GM18498 (cell line): ENCODE measurements at regions not wholly inside any gene's neighbourhood (a gene's known extent, or its start where the extent isn't known, plus 50 kb on each side); places are given as distances from the start of the nearest gene placed in this dataset.
"Not testable (repeated sequence)": the region's sequence is repeated elsewhere in the genome, so short reads cannot be mapped to it uniquely, and the experiment has no call there.

ENCODE experiments used
- ATAC-seq: cut with Tn5 transposase; IDR thresholded peaks from one replicate; pipeline ENCODE4 v1.9.1; 2021; ENCODE audit warnings: mild to moderate bottlenecking, moderate library complexity; ENCODE audit not compliant: unreplicated experiment

DNA sequence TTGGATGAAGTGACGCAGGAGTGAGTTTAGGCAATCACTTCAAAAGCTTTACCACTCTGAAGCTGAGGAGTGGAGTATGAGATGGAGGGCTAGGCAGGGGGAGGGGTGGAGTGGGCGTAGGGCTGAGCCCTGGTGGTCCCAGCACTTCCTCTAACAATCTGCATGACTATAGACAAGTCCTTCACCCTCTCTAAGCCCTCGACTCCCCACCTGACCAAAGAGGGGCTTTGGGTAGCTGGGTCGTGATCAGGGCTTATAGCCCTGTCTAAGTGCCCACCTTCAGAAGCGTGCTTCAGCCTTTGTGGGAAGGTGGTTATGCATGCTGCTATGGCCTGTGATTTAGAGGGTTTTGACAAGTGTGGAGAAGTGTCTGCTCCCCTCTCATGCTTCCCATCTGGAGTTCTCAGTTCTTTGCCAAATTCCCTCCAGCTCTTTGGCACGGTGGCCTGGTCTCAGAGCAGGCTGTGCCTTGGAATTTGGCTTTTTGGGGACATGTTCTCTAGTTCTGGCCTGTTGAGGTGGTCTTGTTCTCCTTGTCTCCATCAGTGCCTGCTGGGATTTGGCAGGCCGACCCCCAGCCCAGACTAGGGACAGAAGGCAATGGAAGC lies 53.0 kb downstream of the ACTBL2 start:
- ATAC-seq, result no peak

DNA sequence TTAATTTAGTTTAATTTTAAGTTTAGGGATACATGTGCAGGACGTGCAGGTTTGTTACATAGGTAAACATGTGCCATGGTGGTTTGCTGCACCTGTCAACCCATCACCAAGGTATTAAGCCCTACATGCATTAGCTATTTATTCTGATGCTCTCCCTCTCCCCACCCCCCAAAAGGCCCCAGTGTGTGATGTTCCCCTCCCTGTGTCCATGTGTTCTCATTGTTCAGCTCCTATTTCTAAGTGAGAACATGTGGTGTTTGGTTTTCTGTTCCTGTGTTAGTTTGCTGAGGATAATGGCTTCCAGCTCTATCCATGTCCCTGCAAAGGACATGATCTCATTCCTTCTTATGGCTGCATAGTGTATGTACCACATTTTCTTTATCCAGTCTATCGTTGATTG lies 53.6 kb downstream of the ACTBL2 start:
- not testable (repeated sequence) for ATAC-seq

DNA sequence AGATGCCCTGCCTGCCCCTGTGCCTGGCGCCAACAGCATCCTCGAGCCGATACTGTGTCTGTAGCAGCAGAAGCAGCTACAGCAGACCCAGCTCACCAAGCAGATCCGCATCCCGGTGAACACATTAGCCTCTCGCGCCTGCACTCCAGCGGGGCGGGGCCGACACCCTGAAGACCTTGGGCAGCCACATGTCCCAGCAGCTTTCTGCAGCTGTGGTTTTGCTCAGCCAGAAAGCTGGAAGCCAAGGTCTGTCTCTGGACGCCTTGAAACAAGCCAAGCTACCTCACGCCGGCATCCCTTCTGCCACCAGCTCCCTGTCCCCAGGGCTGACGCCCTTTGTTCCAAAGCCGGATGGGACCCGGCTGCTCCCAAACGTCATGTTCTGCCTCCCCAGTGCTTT lies 59.6 kb downstream of the ACTBL2 start:
- no peak for ATAC-seq

DNA sequence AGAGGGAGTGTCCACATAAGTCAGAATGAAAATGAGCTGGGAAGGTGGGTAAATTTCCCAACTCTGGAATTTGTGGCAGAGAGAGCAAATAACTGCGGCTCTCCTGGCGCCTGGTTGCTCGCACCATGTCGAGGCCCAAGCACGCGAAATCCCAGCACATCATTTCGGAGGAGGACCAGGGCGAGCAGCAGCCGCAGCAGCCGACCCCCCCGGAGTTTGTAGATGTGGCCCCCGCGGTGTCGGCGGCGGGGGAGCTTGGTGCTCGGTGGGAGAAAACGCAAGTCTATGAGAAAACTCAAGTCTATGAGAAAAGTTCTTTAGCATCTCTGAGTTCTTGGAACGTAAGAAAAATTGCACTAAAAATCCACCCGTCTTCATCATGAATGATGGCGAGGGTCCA lies 60.3 kb downstream of the ACTBL2 start:
- no peak for ATAC-seq

DNA sequence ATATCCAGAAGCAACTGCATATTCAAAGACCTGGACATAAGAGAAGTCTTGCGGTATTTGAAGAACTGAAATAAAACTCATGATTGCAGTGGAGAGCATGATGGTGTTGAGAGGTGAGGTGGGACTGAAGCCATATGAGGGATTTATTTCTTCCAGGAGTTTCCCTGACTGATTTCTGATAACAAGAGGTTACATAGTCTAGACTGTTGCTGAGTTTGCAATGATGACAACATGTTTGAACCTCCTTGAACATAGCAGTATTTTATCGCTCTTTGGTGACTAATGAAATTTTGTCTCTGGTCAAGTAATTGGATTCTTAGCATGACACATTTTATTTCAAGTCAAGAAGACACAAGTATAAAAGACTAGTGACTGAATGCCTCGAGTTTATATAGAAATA lies 61.8 kb downstream of the ACTBL2 start:
- no peak for ATAC-seq

DNA sequence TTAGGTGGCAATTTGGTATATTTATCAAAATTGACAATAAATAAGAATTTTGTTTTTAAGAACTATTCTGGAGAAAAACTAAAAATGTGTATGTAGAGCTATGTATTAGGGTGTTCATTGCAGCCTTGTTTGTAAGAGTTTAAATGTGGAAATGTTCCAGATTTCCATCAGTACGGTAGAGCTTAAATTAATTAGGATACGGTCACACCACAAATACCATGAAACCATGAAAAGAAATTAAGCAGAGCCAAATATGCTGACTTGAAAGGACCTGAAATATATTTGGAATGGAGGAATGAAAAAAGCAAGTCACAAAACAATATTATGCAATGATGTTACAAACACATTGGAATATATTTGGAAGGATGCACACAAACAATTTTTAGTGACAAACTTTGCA lies 64.6 kb downstream of the ACTBL2 start:
- ATAC-seq, result no peak

DNA sequence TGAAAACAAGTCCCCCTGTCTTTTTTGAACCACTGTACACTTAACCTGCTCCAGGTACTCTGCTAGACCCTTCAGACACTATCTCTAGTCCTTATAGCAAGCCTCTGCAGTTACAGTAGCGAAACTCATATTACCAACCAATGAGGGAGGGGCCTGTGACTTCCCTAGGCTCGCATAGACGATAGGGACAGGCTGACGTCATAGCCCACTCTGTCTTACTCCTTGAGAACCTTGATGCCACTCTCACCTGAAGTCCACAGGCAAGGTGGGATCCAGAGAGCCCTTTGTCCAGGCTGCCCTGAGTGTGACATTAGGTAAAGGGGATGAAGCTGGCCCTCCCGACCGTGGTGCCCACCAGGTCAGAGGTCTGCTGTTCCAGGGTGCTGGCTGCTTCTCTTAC lies 65.3 kb downstream of the ACTBL2 start:
- ATAC-seq, result no peak

DNA sequence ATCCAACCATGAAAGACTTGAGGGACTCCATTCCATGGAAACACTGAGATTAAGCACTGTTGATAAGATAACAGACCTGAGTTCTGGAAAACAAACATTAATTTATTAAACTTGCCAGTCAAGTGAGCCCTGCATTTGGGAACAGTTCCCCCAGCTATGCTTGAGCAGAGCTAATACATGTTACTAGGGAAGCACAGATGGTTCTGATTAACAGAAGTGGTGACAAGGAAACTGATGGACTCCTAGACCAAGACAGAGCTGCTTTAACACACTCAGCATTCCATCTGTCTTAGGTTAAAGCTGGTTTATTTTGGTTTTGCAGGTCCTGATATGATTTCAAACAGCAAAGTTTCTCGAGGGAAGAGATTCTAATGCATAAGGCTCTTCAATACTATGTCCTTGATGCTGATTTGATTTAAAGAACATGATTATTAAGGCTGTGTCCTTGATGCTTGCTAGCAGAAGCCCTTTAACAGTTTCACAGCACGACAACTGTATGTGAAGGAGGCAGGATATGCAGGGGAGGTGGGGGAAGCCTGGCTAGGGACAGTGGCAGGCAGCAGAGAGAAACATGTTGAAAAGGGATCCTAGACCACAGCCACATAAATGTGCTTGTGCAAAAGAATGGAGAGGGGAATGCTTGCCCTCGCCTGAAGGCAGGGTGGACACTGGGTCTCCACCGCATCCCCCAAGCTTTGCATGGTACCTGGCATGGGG lies 66.2 kb downstream of the ACTBL2 start:
- no peak for ATAC-seq

DNA sequence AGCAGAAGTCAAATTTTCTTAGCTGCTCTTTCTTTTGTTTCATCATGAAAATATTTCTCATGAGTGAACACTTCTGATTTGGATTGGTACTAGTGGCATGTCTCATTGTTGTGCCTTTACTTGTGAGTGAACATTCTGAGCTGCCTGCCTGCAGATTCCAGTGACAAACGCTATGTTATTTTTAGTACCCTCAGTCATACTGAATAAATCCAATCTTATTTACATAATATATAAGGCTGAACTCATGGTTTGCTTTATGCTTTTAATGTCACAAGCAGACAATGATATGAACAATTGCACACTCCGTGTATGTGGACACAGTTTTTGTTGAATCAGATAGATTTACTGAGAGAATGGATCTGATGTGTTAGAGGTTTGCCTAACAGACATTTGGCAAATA lies 67.8 kb downstream of the ACTBL2 start:
- no peak for ATAC-seq

DNA sequence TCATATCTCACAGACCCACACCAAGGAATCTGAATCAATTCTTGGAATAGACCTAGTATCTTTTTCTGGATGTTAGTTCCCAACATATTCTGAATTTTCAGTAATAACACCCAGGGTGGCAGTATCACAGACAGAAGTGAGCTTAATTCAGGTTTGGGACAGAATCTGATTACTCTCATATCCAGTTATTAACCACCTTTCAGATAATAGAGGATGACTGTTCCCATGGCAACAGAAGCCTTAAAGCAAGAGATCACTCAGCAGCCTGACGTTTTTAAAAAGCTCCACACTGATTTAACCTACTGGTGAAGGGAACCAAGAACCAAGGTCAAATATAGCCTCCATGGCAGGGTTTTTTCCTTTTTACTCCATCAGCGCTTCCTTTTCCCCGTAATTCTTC lies 68.4 kb downstream of the ACTBL2 start:
- no peak for ATAC-seq

DNA sequence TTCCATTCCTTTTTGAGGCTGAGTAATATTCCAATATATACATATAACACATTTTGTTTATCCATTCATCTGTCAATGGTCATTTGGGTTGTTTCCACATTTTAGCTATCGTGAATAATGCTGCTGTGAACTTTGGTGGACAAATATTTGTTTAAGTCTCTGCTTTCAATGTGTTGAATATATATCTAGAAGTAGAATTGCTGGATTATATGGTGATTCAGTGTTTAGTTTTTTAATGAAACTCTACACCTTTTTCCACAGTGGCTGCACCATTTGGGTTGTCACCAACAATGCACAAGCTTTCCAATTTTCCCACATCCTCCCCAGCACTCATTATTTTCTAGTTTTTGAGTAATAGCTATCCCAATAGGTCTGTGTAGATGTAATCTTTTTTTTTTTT lies 69.5 kb downstream of the ACTBL2 start:
- ATAC-seq, result no peak

DNA sequence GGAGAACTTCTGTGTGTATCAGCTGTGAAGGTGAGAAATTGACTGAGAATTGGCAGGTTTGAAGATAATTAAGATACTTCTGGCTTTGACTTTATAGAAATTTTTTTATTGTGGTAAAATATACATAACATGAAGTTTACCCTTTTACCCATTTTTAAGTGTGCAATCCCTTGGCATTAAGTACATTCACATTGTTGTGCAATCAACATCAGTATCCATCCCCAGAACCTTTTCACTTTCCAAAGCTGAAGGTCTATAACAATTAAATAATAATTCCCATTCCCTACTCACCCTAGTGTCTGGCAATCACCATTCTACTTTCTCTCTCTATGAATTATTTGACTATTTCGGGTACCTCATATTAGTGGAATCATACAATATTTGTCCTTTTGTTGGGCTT lies 69.9 kb downstream of the ACTBL2 start:
- no peak for ATAC-seq

DNA sequence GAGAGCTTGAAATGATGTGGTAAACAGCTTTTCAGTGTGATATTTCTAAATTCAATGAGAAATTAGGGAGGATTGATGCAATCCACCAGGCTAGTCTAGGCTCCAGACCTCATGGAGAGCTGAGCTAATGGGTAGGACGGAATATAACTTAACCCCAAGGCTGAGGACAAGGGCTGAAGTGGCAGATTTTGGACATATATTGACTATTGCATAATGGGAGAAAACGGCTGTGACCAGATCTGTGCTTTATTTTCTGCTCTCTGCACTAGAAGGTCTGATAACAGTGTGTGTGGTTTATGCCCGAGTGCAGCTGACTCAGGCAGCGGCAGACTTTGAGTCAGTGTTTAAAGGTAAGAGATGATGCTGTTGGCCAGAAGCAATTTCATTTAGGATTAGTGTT lies 70.6 kb downstream of the ACTBL2 start:
- ATAC-seq, result no peak

DNA sequence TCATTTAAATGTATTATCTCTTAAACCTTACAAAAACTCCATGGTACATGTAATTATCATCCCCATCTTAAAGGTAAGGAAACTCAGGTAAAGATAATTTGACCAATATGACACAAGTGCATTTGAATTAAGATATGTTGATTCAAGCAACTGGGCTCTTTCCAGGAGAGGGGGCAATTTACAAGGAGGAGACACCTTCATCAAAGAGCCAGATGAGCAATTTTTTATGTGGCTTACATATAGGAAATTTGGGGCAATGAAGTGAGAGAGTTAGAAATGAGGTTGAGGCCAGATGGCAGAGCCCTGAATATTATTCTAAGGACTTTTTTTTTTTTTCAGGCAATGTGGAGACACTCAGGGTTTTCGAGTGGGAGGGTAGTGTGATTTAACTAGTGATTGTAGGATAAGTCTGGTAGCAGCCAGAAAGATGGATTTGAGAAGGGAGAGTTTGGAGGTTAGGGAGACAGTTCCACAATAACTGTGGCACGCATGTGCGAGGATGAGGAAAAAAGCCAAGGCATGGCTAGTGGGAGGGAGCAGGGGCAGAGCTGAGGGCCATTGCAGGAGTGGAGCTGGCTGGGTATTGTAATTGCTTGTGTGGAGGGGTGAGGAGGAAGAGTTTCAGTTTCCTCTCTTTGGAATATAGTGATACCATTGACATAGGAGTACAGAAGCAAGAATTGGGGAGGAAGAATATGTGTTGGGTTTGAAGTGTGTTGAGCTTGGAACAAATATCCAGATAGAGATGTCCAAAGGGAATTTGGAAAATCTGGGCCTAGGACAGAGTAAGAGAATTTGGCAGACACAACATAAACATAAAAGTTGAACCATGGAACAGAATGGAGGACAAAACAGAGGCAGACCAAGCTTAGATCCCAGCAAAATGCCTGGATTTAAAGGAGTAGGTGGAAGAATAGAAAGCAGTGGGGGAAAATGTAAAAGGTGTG lies 72.0 kb downstream of the ACTBL2 start:
- ATAC-seq, result no peak

DNA sequence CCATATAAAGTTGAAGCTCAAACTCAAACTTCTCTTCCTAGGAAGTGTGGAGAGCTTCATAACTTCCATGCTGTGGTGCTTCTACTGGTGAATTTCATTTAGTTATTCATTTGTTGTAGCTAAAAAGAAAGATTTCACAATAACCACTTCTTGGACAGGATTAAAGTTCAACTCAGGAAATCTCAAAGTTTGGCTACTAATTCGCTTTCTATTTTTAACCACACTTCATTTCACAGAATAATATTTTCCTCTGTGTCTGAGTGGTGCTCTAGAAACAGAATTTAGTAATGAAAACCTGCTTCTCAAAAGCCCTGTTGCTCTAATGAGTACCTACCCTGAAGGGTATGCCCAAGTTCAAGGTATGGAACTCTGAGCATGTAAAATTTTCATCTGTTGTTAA lies 73.9 kb downstream of the ACTBL2 start:
- ATAC-seq, result no peak

DNA sequence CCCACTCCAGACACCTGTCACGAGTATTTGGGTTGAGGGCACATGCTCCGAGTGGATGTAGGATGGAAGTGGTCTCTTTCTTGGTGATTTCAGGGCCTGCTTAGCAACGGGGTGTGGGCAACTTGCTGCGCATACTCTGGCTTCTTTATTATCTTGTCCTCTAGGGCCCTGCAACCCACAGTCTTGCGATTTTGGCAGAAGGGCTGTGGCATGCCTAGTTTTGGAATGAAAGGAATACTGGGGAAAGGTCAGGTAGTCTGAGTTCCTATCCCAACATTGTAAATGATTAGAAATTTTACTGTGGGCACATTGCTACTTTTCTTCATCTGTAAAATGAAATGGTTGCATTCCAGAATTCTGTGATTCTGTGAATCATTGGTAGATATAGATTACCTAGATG lies 74.3 kb downstream of the ACTBL2 start:
- ATAC-seq, result no peak

DNA sequence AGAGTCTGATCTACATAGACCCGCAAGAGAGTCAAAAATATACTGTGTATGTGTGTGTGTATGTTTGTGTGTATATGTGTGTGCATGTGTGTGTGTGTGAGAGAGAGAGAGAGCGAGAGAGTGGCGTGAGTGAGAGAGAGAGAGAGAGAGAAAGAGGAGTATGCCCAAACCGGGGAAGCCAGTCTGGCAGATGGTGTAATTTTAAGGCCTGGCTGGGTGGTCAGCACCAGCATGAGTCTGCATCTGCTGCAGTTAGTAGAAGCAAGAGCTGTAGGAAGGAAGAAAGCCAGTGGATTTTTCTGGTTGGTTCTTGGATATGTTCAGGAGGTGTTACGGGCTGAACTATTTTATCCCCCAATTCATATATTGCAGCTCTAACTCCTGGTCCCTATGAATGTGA lies 75.2 kb downstream of the ACTBL2 start:
- ATAC-seq, result no peak

DNA sequence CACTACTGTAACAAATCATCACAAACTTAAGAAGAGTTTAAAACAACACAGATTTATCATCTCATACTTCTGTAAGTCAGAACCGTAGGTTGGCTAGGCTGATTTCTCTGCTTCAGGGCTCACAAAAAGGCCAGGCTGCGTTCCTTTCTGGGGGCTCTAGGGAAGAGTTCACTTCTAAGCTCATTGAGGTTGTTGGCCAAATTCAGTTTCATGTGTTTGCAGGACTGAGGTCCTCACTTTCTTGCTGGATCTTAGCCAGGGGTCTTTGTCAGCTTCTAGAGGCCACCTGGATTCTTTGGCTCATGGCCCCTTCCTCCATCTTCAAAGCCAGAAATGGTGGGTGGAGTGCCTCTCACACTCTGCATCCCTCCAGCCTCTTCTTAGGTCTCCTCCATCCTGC lies 76.0 kb downstream of the ACTBL2 start:
- no peak for ATAC-seq

DNA sequence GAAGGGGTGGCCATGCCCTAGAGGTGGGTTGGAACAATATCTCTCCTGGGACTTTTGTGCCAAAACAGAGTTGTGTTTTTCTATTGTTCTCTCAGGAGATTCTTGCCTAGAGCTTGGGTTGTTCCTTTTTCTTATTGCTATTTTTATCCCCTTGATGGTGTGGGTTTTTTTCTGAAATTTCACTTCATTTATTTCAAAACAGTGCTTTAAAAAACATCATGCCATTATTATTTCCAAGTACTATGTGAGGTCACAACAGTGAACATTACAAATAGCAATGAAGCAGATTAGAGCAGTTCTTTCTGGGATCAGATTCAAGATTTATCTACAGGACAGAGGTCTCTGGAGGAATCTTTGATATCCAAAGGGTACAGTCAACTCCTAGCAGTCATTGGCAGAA lies 76.6 kb downstream of the ACTBL2 start:
- no peak for ATAC-seq

DNA sequence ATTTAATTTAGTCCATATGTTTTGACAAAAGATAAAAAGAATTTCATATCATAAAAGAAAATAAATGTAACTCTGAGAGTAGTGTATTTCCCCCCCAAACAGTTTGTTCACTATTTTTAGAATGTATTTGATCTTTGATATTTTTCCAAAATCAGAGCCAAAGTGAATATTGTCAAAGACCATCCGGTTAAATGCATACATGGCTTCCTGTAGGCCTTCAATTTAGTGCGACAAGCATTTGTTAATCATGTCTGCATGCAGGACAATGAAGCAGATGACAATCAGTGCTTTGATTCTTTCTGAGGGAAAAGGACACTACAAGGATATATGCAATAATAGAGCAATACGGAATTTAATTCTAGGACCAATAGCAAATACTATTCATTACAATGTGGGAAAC lies 79.8 kb downstream of the ACTBL2 start:
- ATAC-seq, result no peak

DNA sequence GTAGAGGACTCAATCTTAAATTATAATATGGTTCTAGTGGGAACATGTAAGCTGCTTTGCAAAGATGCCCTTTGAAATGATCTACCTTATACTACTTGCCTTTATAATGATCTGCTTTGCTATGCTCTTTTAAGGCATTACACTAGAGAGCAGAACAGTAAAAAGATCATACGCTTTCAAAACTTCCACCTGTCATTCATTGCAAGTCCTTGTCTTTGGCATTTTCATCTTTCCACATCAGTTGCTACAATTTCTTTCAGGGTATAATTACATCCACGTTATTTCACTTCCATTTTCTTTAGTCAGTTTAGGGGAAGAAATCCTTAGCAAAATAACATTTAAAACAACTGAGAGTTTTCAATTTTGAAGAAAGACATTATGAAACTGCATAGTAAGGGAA lies 80.3 kb downstream of the ACTBL2 start:
- no peak for ATAC-seq
